GM23248 (cell line): ENCODE measurements at regions not wholly inside any gene's neighbourhood (a gene's known extent, or its start where the extent isn't known, plus 50 kb on each side); places are given as distances from the start of the nearest gene placed in this dataset.

Source experiments
- DNase-seq: peaks from one replicate; pipeline ENCODE4 v3.0.0-alpha.2; 2015
- H2AFZ ChIP-seq: fragments of 200-600 bp; sonication (generic); 2 replicates; pipeline ENCODE4 v1.6.1; 2016; ENCODE audit warnings: antibody characterized with exemption
- H3F3A ChIP-seq: fragments of 200-600 bp; sonication (generic); 2 replicates; pipeline ENCODE4 v1.6.1; 2016; ENCODE audit warnings: mild to moderate bottlenecking, antibody characterized with exemption, mixed run types; ENCODE audit not compliant: insufficient read depth
- H3K27ac ChIP-seq: fragments of 200-600 bp; sonication (generic); 2 replicates; pipeline ENCODE4 v1.5.1; 2016; ENCODE audit warnings: mild to moderate bottlenecking
- H3K27me3 ChIP-seq: fragments of 200-600 bp; sonication (generic); replicated peaks from 2 replicates; pipeline ENCODE4 v1.6.1; 2016; ENCODE audit warnings: mild to moderate bottlenecking; ENCODE audit not compliant: insufficient read depth
- H3K36me3 ChIP-seq: fragments of 200-600 bp; sonication (generic); 2 replicates; pipeline ENCODE4 v1.6.1; 2016; ENCODE audit warnings: low read depth, mild to moderate bottlenecking
- H3K4me1 ChIP-seq: fragments of 200-600 bp; sonication (generic); 2 replicates; pipeline ENCODE4 v1.6.1; 2016; ENCODE audit warnings: mild to moderate bottlenecking; ENCODE audit not compliant: insufficient read depth
- H3K4me2 ChIP-seq: fragments of 200-600 bp; sonication (generic); one replicate; pipeline ENCODE4 v1.6.1; 2016; ENCODE audit warnings: mild to moderate bottlenecking; ENCODE audit not compliant: unreplicated experiment
- H3K4me3 ChIP-seq: fragments of 200-600 bp; sonication (generic); 2 replicates; pipeline ENCODE4 v1.5.1; 2016; ENCODE audit warnings: mild to moderate bottlenecking
- H3K79me2 ChIP-seq: fragments of 200-600 bp; sonication (generic); 2 replicates; pipeline ENCODE4 v1.6.1; 2016; ENCODE audit warnings: mild to moderate bottlenecking; ENCODE audit not compliant: insufficient read depth
- H3K9ac ChIP-seq: fragments of 200-600 bp; sonication (generic); 2 replicates; pipeline ENCODE4 v1.6.1; 2016; ENCODE audit warnings: mild to moderate bottlenecking
- H3K9me2 ChIP-seq: fragments of 200-600 bp; sonication (generic); 2 replicates; pipeline ENCODE4 v1.6.1; 2016; ENCODE audit warnings: mixed run types, mild to moderate bottlenecking, moderate library complexity; ENCODE audit not compliant: insufficient read depth
- H3K9me3 ChIP-seq: fragments of 200-600 bp; sonication (generic); one replicate; pipeline ENCODE4 v1.6.1; 2017; ENCODE audit warnings: low read depth
- H4K20me1 ChIP-seq: fragments of 200-600 bp; sonication (generic); 2 replicates; pipeline ENCODE4 v1.6.0; 2016; ENCODE audit not compliant: insufficient read depth
- EZH2 ChIP-seq: fragments of 200-600 bp; sonication (generic); IDR thresholded peaks from 2 replicates; pipeline ENCODE4 v1.6.1; 2018; ENCODE audit warnings: antibody characterized with exemption, mild to moderate bottlenecking; ENCODE audit not compliant: insufficient read depth, poor library complexity, severe bottlenecking
- EZH2phosphoT487 ChIP-seq: fragments of 200-600 bp; sonication (generic); IDR thresholded peaks from 2 replicates; pipeline ENCODE4 v1.6.1; 2018; ENCODE audit warnings: antibody characterized with exemption, moderate library complexity, mild to moderate bottlenecking, low read depth; ENCODE audit not compliant: insufficient read depth
- WGBS, 2 experiments: methylation state at CpG; one replicate each; pipeline ENCODE4 v1.1.6; 2015 to 2017; ENCODE audit warnings: low lambda C conversion rate in 2 of 2, low coverage in 1 of 2; ENCODE audit errors: missing lambda C conversion rate in 2 of 2; 5-methylcytosine and 5-hydroxymethylcytosine counted together
- in situ Hi-C: fragments of 300-500 bp; cut with MboI; formaldehyde crosslinking; loops from 2 replicates; pipeline ENCODE4 v1.15.0; 2020

DNA sequence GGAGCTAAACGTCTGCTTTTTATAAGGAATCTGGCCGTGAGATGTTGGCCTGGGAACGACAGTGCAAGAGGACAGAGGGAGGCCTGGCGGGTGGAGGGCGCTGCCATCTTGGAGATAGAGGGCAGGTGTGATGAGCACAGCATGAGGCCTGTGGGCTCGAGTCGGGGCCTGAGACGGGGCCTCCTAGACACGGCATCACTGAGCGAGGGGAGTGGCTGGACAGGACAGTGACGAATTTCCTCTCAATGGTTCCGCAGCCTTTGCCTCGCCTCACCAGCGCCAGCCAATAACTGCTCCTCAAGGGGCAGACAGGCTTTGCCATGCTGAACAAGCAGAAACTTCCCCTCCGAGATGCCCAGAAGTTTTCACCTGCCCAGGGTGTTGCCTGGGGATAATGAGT, 376.7 kb downstream of the THBS2 start:
- Histone ChIP-seq H3F3A (no peaks in the 10 kb centered on the region), H3K9ac (no peak overlapping the region), H3K36me3 (no peaks in the 10 kb centered on the region), H4K20me1 (no peaks in the 10 kb centered on the region), H3K27ac (no peak overlapping the region), H3K9me2 (no peaks in the 10 kb centered on the region), H3K4me2 (no peak overlapping the region), H3K4me1 (no peaks in the 10 kb centered on the region), H3K9me3 (no peaks in the 10 kb centered on the region), H2AFZ (no peak overlapping the region), H3K4me3 (no peak overlapping the region), H3K79me2 (no peaks in the 10 kb centered on the region), H3K27me3 (peaks cover 47% of the 10 kb centered on the region)
- DNase-seq: no peak
- in situ Hi-C loops: loop anchor here (25.0 kb wide), 1 partner anchor 965 kb away; no protein-coding TSS in a partner anchor
- TF ChIP-seq EZH2phosphoT487 (no peak), EZH2 (no peak)
- WGBS, 2 experiments: 70 to 77% methylated on average over 15 of the region's 15 CpGs

DNA sequence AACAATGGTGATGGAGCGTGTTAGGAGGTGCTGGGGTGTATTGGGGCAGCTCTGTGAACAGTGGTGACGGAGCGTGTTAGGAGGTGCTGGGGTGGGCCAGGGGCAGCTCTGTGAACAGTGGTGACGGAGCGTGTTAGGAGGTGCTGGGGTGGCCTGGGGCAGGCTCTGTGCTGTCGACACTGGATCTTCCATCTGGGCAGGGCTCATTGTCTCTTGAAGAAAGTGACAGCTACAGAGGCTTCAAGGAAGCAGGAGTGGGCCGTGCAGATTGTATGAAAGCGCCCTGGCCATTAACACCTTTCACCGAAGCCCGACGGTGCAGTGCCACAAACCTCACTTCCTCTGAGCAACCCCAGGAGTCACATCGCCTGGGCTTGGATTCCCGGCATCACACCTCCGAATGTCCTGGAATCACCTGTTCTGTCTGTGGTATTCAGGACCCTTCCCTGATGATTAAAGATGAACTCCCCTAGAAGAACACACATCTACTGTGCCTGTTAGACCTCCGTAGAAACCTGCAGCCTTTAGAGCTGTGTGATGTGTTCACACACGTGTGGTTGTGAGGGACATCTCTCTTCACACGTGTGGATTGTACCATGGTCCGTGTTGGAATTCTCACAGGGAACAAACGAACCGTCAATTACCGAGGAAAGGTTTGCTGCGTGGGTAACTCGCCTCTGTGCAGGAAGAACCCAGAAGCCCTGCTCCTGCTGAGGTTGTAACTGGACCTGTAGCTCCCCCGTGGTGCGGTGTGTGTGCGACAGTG, 377.7 kb downstream of the THBS2 start:
- in situ Hi-C loops: loop anchor here (25.0 kb wide), 1 partner anchor 964 kb away; no protein-coding TSS in a partner anchor
- Histone ChIP-seq H3F3A (no peaks in the 10 kb centered on the region), H3K9me3 (no peaks in the 10 kb centered on the region), H3K4me3 (no peak overlapping the region), H3K27me3 (peaks cover 44% of the 10 kb centered on the region), H3K4me2 (no peak overlapping the region), H3K9me2 (no peaks in the 10 kb centered on the region), H2AFZ (no peak overlapping the region), H3K9ac (no peak overlapping the region), H3K79me2 (no peaks in the 10 kb centered on the region), H3K36me3 (no peaks in the 10 kb centered on the region), H3K4me1 (no peaks in the 10 kb centered on the region), H4K20me1 (no peaks in the 10 kb centered on the region), H3K27ac (no peak overlapping the region)
- 76 to 82% methylated on average over 23 to 26 of the region's 26 CpGs for WGBS, 2 experiments
- no peak for DNase-seq
- TF ChIP-seq EZH2phosphoT487 (no peak), EZH2 (no peak)

DNA sequence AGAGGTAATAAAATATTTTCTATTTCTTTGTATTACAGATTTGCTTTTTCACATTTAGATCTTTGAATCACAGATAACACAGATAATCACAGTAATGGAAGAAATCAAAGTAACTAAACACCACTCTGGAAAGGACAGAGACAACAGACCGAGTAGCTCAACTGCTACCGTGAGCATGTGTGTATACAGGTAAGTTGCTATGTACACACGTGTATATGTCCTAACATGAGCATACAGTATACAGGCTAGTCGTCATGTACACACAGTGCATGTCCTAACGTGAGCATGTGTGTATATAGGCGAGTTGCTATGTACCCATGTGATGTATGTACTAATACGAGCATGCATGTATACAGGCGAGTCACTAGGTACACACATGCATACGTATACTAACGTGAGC, 379.0 kb downstream of the THBS2 start:
- WGBS, 2 experiments: 73 to 75% methylated on average over 10 of the region's 10 CpGs
- Histone ChIP-seq H3K4me3 (no peak overlapping the region), H3F3A (no peaks in the 10 kb centered on the region), H3K27me3 (peaks cover 34% of the 10 kb centered on the region), H3K27ac (no peak overlapping the region), H3K9ac (no peak overlapping the region), H3K4me2 (no peak overlapping the region), H3K36me3 (no peaks in the 10 kb centered on the region), H3K9me2 (no peaks in the 10 kb centered on the region), H3K79me2 (no peaks in the 10 kb centered on the region), H2AFZ (no peak overlapping the region), H4K20me1 (no peaks in the 10 kb centered on the region), H3K4me1 (no peaks in the 10 kb centered on the region), H3K9me3 (no peaks in the 10 kb centered on the region)
- in situ Hi-C loops: loop anchor here (25.0 kb wide), 1 partner anchor 962 kb away; no protein-coding TSS in a partner anchor
- no peak for DNase-seq
- no peak for TF ChIP-seq EZH2phosphoT487
- TF ChIP-seq EZH2: no peak

GRCh38 chr6:168873278-168874190, 380.1 kb downstream of the THBS2 start:
- Histone ChIP-seq H3K9me3 (no peaks in the 10 kb centered on the region), H2AFZ (no peak overlapping the region), H3K36me3 (no peaks in the 10 kb centered on the region), H3K79me2 (no peaks in the 10 kb centered on the region), H3K27ac (no peak overlapping the region), H4K20me1 (no peaks in the 10 kb centered on the region), H3K9ac (no peak overlapping the region), H3K9me2 (no peaks in the 10 kb centered on the region), H3K4me1 (no peaks in the 10 kb centered on the region), H3K4me2 (no peak overlapping the region), H3K4me3 (no peak overlapping the region), H3F3A (no peaks in the 10 kb centered on the region), H3K27me3 (peaks cover 34% of the 10 kb centered on the region)
- DNase-seq: peak; percentile 7
- TF ChIP-seq EZH2: peak; percentile 23
- TF ChIP-seq EZH2phosphoT487: no peak
- in situ Hi-C loops: no loop called here
- 33 to 39% methylated on average over 35 to 38 of the region's 38 CpGs for WGBS, 2 experiments
